ENCODE measurements at regions not wholly inside any gene's neighbourhood (a gene's known extent, or its start where the extent isn't known, plus 50 kb on each side); places are given as distances from the start of the nearest gene placed in this dataset.
A peak's percentile ranks its signal among the peaks of the same experiment; 100 is the strongest.

- no peak for TF ChIP-seq RFXAP (CRISPR knock-in tag; IDR thresholded peaks at IDR 0.05; ENCODE audit: borderline replicate concordance)
These were observed 157.3 kb downstream of the TBXT start (continued) for GRCh38 chr6:166010136-166010960.

GRCh38 chr6:166009385-166010031 is 158.1 kb downstream of the TBXT start:
- H3K27ac ChIP-seq (ENCODE audit: extremely low read length, insufficient read depth, low read length) = no peak overlapping the region
- in situ Hi-C loops (cut with HindIII; ENCODE audit: extremely low pct_ligation_motif_present, low pct_unique_long_range_greater_than_20kb) = no loop called here
- no peak for DNase-seq (ENCODE audit: low spot score)
- H3K4me1 ChIP-seq (ENCODE audit: insufficient read depth, low read length) = no peaks in the 10 kb centered on the region
- no TSS peak for BruUV-seq (replicated peaks)
- H3K9me3 ChIP-seq (ENCODE audit: low read length) = no peaks in the 10 kb centered on the region
- no peak overlapping the region for H3K4me2 ChIP-seq (ENCODE audit: low read depth, low read length)
- no peak overlapping the region for H2AFZ ChIP-seq (ENCODE audit: low read length)
- no peaks in the 10 kb centered on the region for H3K36me3 ChIP-seq (replicated peaks in 1 of 2; ENCODE audit: control insufficient read depth in 1 of 2, insufficient read depth in 2 of 2, low read length in 2 of 2)
- no peak overlapping the region for H3K4me3 ChIP-seq (replicated peaks in 1 of 3; ENCODE audit: insufficient read depth in 1 of 3, low read depth in 2 of 3, low read length in 3 of 3)
- ChIA-PET CTCF (ENCODE audit: low intra/inter-chr PET ratio, low total read pairs) (no interaction called here), POLR2A (no interaction called here)
- intact Hi-C loops (cut with micrococcal nuclease; ENCODE audit: unreplicated experiment) = no loop called here
- no peaks in the 10 kb centered on the region for H3K79me2 ChIP-seq (ENCODE audit: insufficient read depth, low read length)
- WGBS (ENCODE audit: low lambda C conversion rate) = 25% methylated on average over 8 of the region's 8 CpGs
- TF ChIP-seq STAT6 (CRISPR knock-in tag; IDR thresholded peaks at IDR 0.05; ENCODE audit: borderline replicate concordance) (no peak), CREB1 (IDR thresholded peaks at IDR 0.05) (0 out of 2 replicates have a peak, but pooled peaks have one; percentile 20), CREB1 (CRISPR knock-in tag; IDR thresholded peaks at IDR 0.05) (no peak), SAP130 (CRISPR knock-in tag; IDR thresholded peaks at IDR 0.05; ENCODE audit: low read depth) (no peak), CEBPB (IDR thresholded peaks at IDR 0.05; ENCODE audit: borderline replicate concordance, low read depth, low read length) (peak; percentile 45; the same call in 1 of the 2 replicates)
- H4K20me1 ChIP-seq (ENCODE audit: insufficient read depth, low read length) = no peaks in the 10 kb centered on the region
- no peak overlapping the region for H3K9ac ChIP-seq (ENCODE audit: insufficient read depth, low read depth, low read length)
- peaks cover 10 to 44% of the 10 kb centered on the region in 2 experiments for H3K27me3 ChIP-seq (ENCODE audit: control insufficient read depth in 1 of 2, insufficient read depth in 2 of 2, low read length in 2 of 2)
- FAIRE-seq = no peak
- no peak for ATAC-seq
